ENCODE measurements at regions not wholly inside any gene's neighbourhood (a gene's known extent, or its start where the extent isn't known, plus 50 kb on each side); places are given as distances from the start of the nearest gene placed in this dataset.

GRCh38 chr11:27863637-27864036, 163.4 kb upstream of the BDNF start:
- no peak for TF ChIP-seq CTCF (conservative IDR thresholded peaks at IDR 0.05 in 1 of 2, IDR thresholded peaks at IDR 0.05 in 1 of 2; ENCODE audit: extremely low read depth in 1 of 2, insufficient read depth in 1 of 2, low read depth in 1 of 2, low read length in 2 of 2)
- TF ChIP-seq EZH2 (IDR thresholded peaks at IDR 0.05; ENCODE audit: borderline replicate concordance, low read length), result no peak
